ENCODE measurements at regions not wholly inside any gene's neighbourhood (a gene's known extent, or its start where the extent isn't known, plus 50 kb on each side); places are given as distances from the start of the nearest gene placed in this dataset.
"Not testable (repeated sequence)": the region's sequence is repeated elsewhere in the genome, so short reads cannot be mapped to it uniquely, and the experiment has no call there.

GRCh38 chr10:109809954-109810353 lies 113.4 kb downstream of the XPNPEP1 start:
- DNase-seq (ENCODE audit: low read depth); H3K4me3 ChIP-seq (ENCODE audit: low read depth, low read length): not testable (repeated sequence)

- not testable (repeated sequence) for DNase-seq (ENCODE audit: low read depth); H3K4me3 ChIP-seq (ENCODE audit: low read depth, low read length)
These were observed 122.1 kb downstream of the XPNPEP1 start for GRCh38 chr10:109801191-109801590.

GRCh38 chr10:109790647-109791046 lies 132.7 kb downstream of the XPNPEP1 start:
- TF ChIP-seq CTCF (IDR thresholded peaks at IDR 0.05; ENCODE audit: low read depth, low read length, missing control alignments), result no peak
- DNase-seq (ENCODE audit: low read depth), result no peak

GRCh38 chr10:109784236-109784635 lies 139.1 kb downstream of the XPNPEP1 start:
- DNase-seq (ENCODE audit: low read depth), result no peak
- no peak for TF ChIP-seq CTCF (IDR thresholded peaks at IDR 0.05; ENCODE audit: low read depth, low read length, missing control alignments)

More at GRCh38 chr10:109790647-109791046, 132.7 kb downstream of the XPNPEP1 start:
- no peak overlapping the region for H3K4me3 ChIP-seq (ENCODE audit: low read depth, low read length)

GRCh38 chr10:109783286-109783685 lies 140.0 kb downstream of the XPNPEP1 start:
- no peak for TF ChIP-seq CTCF (IDR thresholded peaks at IDR 0.05; ENCODE audit: low read depth, low read length, missing control alignments)
- no peak for DNase-seq (ENCODE audit: low read depth)
- H3K4me3 ChIP-seq (ENCODE audit: low read depth, low read length), result no peak overlapping the region

More at GRCh38 chr10:109784236-109784635, 139.1 kb downstream of the XPNPEP1 start:
- H3K4me3 ChIP-seq (ENCODE audit: low read depth, low read length), result no peak overlapping the region

- no peak for DNase-seq (ENCODE audit: low read depth)
- no peak for TF ChIP-seq CTCF (IDR thresholded peaks at IDR 0.05; ENCODE audit: low read depth, low read length, missing control alignments)
- H3K4me3 ChIP-seq (ENCODE audit: low read depth, low read length), result no peak overlapping the region
These were observed 142.3 kb downstream of the XPNPEP1 start for GRCh38 chr10:109780997-109781396.

GRCh38 chr10:109778993-109779392 lies 144.3 kb downstream of the XPNPEP1 start:
- no peak for DNase-seq (ENCODE audit: low read depth)
- H3K4me3 ChIP-seq (ENCODE audit: low read depth, low read length), result no peak overlapping the region
- TF ChIP-seq CTCF (IDR thresholded peaks at IDR 0.05; ENCODE audit: low read depth, low read length, missing control alignments), result no peak

GRCh38 chr10:109774121-109774440 lies 149.2 kb downstream of the XPNPEP1 start:
- H3K4me3 ChIP-seq (ENCODE audit: low read depth, low read length), result no peak overlapping the region
- TF ChIP-seq CTCF (IDR thresholded peaks at IDR 0.05; ENCODE audit: low read depth, low read length, missing control alignments), result no peak
- DNase-seq (ENCODE audit: low read depth), result no peak
